ENCODE measurements at regions not wholly inside any gene's neighbourhood (a gene's known extent, or its start where the extent isn't known, plus 50 kb on each side); places are given as distances from the start of the nearest gene placed in this dataset.

GRCh38 chr3:87568331-87568730 lies 291.9 kb upstream of the POU1F1 start:
- H4K8ac ChIP-seq (ENCODE audit: low read length) = no peak overlapping the region
- no peak overlapping the region for H3K4me3 ChIP-seq (ENCODE audit: insufficient read depth in 1 of 2, low read depth in 1 of 2, low read length in 2 of 2)
- no peaks in the 10 kb centered on the region for H3K27me3 ChIP-seq (ENCODE audit: control insufficient read depth in 1 of 2, insufficient read depth in 1 of 2, low read length in 2 of 2)
- H2BK5ac ChIP-seq (ENCODE audit: low read depth, low read length, poor library complexity, severe bottlenecking) = no peak overlapping the region
- no peaks in the 10 kb centered on the region for H3K36me3 ChIP-seq (ENCODE audit: control insufficient read depth in 1 of 2, insufficient read depth in 2 of 2, low read depth in 1 of 2, low read length in 2 of 2)
- no peak overlapping the region for H3K14ac ChIP-seq (ENCODE audit: low read length in 2 of 2)
- no peaks in the 10 kb centered on the region for H3K4me1 ChIP-seq (ENCODE audit: control insufficient read depth, insufficient read depth, low read depth, low read length)
- no peak overlapping the region for H3K27ac ChIP-seq (ENCODE audit: low read length, poor library complexity, severe bottlenecking)
- no peak overlapping the region for H2AFZ ChIP-seq (ENCODE audit: low read depth, low read length)
- no peak overlapping the region for H3K23ac ChIP-seq (ENCODE audit: low read length in 2 of 2)
- H3K4ac ChIP-seq (ENCODE audit: low read depth in 1 of 2, low read length in 2 of 2) = no peak overlapping the region
- no peak overlapping the region for H4K91ac ChIP-seq (ENCODE audit: low read length)
- H2AK5ac ChIP-seq (ENCODE audit: low read length, severe bottlenecking) = no peak overlapping the region
- no peaks in the 10 kb centered on the region for H3K79me1 ChIP-seq (replicated peaks; ENCODE audit: low read length, poor library complexity, severe bottlenecking)
- no peak overlapping the region for H3K18ac ChIP-seq (ENCODE audit: low read depth in 1 of 2, low read length in 2 of 2)
- H2BK15ac ChIP-seq (ENCODE audit: low read depth, poor library complexity, severe bottlenecking) = no peak overlapping the region
- H3K9me3 ChIP-seq (ENCODE audit: control insufficient read depth, low read length) = no peaks in the 10 kb centered on the region
- no peak overlapping the region for H3K4me2 ChIP-seq (ENCODE audit: low read length, poor library complexity, severe bottlenecking)
- H2BK120ac ChIP-seq (ENCODE audit: low read depth, low read length) = no peak overlapping the region
- no peak overlapping the region for H3K9ac ChIP-seq (ENCODE audit: low read length)
- WGBS = 73% methylated on average over 1 of the region's 5 CpGs
- no peak for DNase-seq
- H2BK12ac ChIP-seq (ENCODE audit: low read length in 2 of 2) = no peak overlapping the region

GRCh38 chr3:87564438-87564837 lies 288.1 kb upstream of the POU1F1 start:
- H4K91ac ChIP-seq (ENCODE audit: low read length) = no peak overlapping the region
- H3K4me1 ChIP-seq (ENCODE audit: control insufficient read depth, insufficient read depth, low read depth, low read length) = no peaks in the 10 kb centered on the region
- H3K79me1 ChIP-seq (replicated peaks; ENCODE audit: low read length, poor library complexity, severe bottlenecking) = no peaks in the 10 kb centered on the region
- no peak overlapping the region for H2BK120ac ChIP-seq (ENCODE audit: low read depth, low read length)
- H3K27me3 ChIP-seq (ENCODE audit: control insufficient read depth in 1 of 2, insufficient read depth in 1 of 2, low read length in 2 of 2) = no peaks in the 10 kb centered on the region
- no peak overlapping the region for H3K9ac ChIP-seq (ENCODE audit: low read length)
- H2AFZ ChIP-seq (ENCODE audit: low read depth, low read length) = no peak overlapping the region
- no peaks in the 10 kb centered on the region for H3K9me3 ChIP-seq (ENCODE audit: control insufficient read depth, low read length)
- H3K4ac ChIP-seq (ENCODE audit: low read depth in 1 of 2, low read length in 2 of 2) = no peak overlapping the region
- no peak overlapping the region for H2BK12ac ChIP-seq (ENCODE audit: low read length in 2 of 2)
- H3K23ac ChIP-seq (ENCODE audit: low read length in 2 of 2) = no peak overlapping the region
- no peak overlapping the region for H3K27ac ChIP-seq (ENCODE audit: low read length, poor library complexity, severe bottlenecking)
- no peak overlapping the region for H3K14ac ChIP-seq (ENCODE audit: low read length in 2 of 2)
- H3K18ac ChIP-seq (ENCODE audit: low read depth in 1 of 2, low read length in 2 of 2) = no peak overlapping the region
- no peak overlapping the region for H2BK5ac ChIP-seq (ENCODE audit: low read depth, low read length, poor library complexity, severe bottlenecking)
- 100% methylated on average over 1 of the region's 1 CpG for WGBS
- H3K4me3 ChIP-seq (ENCODE audit: insufficient read depth in 1 of 2, low read depth in 1 of 2, low read length in 2 of 2) = no peak overlapping the region
- no peak overlapping the region for H4K8ac ChIP-seq (ENCODE audit: low read length)
- H3K36me3 ChIP-seq (ENCODE audit: control insufficient read depth in 1 of 2, insufficient read depth in 2 of 2, low read depth in 1 of 2, low read length in 2 of 2) = no peaks in the 10 kb centered on the region
- no peak for DNase-seq
- H2BK15ac ChIP-seq (ENCODE audit: low read depth, poor library complexity, severe bottlenecking) = no peak overlapping the region
- H3K4me2 ChIP-seq (ENCODE audit: low read length, poor library complexity, severe bottlenecking) = no peak overlapping the region
- H2AK5ac ChIP-seq (ENCODE audit: low read length, severe bottlenecking) = no peak overlapping the region

GRCh38 chr3:87563712-87564111 lies 287.3 kb upstream of the POU1F1 start:
- DNase-seq = no peak
- Histone ChIP-seq H3K4ac (ENCODE audit: low read depth in 1 of 2, low read length in 2 of 2) (no peak overlapping the region), H3K4me1 (ENCODE audit: control insufficient read depth, insufficient read depth, low read depth, low read length) (no peaks in the 10 kb centered on the region), H3K27ac (ENCODE audit: low read length, poor library complexity, severe bottlenecking) (no peak overlapping the region), H2BK120ac (ENCODE audit: low read depth, low read length) (no peak overlapping the region), H4K91ac (ENCODE audit: low read length) (no peak overlapping the region), H3K14ac (ENCODE audit: low read length in 2 of 2) (no peak overlapping the region), H3K36me3 (ENCODE audit: control insufficient read depth in 1 of 2, insufficient read depth in 2 of 2, low read depth in 1 of 2, low read length in 2 of 2) (no peaks in the 10 kb centered on the region), H3K4me3 (ENCODE audit: insufficient read depth in 1 of 2, low read depth in 1 of 2, low read length in 2 of 2) (no peak overlapping the region), H3K18ac (ENCODE audit: low read depth in 1 of 2, low read length in 2 of 2) (no peak overlapping the region), H3K9ac (ENCODE audit: low read length) (no peak overlapping the region), H3K27me3 (ENCODE audit: control insufficient read depth in 1 of 2, insufficient read depth in 1 of 2, low read length in 2 of 2) (no peaks in the 10 kb centered on the region), H3K23ac (ENCODE audit: low read length in 2 of 2) (no peak overlapping the region), H3K79me1 (replicated peaks; ENCODE audit: low read length, poor library complexity, severe bottlenecking) (no peaks in the 10 kb centered on the region), H3K4me2 (ENCODE audit: low read length, poor library complexity, severe bottlenecking) (no peak overlapping the region), H2AK5ac (ENCODE audit: low read length, severe bottlenecking) (no peak overlapping the region), H2BK15ac (ENCODE audit: low read depth, poor library complexity, severe bottlenecking) (no peak overlapping the region), H3K9me3 (ENCODE audit: control insufficient read depth, low read length) (no peaks in the 10 kb centered on the region), H2AFZ (ENCODE audit: low read depth, low read length) (no peak overlapping the region), H4K8ac (ENCODE audit: low read length) (no peak overlapping the region), H2BK12ac (ENCODE audit: low read length in 2 of 2) (no peak overlapping the region), H2BK5ac (ENCODE audit: low read depth, low read length, poor library complexity, severe bottlenecking) (no peak overlapping the region)
- 79% methylated on average over 3 of the region's 4 CpGs for WGBS

- no peak overlapping the region for H3K18ac ChIP-seq (ENCODE audit: low read depth in 1 of 2, low read length in 2 of 2)
- no peaks in the 10 kb centered on the region for H3K9me3 ChIP-seq (ENCODE audit: control insufficient read depth, low read length)
- no peaks in the 10 kb centered on the region for H3K27me3 ChIP-seq (ENCODE audit: control insufficient read depth in 1 of 2, insufficient read depth in 1 of 2, low read length in 2 of 2)
- no peak overlapping the region for H3K4me3 ChIP-seq (ENCODE audit: insufficient read depth in 1 of 2, low read depth in 1 of 2, low read length in 2 of 2)
- H2AFZ ChIP-seq (ENCODE audit: low read depth, low read length) = no peak overlapping the region
- no peak overlapping the region for H4K8ac ChIP-seq (ENCODE audit: low read length)
- no peaks in the 10 kb centered on the region for H3K79me1 ChIP-seq (replicated peaks; ENCODE audit: low read length, poor library complexity, severe bottlenecking)
- H3K23ac ChIP-seq (ENCODE audit: low read length in 2 of 2) = no peak overlapping the region
- no peak overlapping the region for H3K4ac ChIP-seq (ENCODE audit: low read depth in 1 of 2, low read length in 2 of 2)
- no peak overlapping the region for H3K9ac ChIP-seq (ENCODE audit: low read length)
- H4K91ac ChIP-seq (ENCODE audit: low read length) = no peak overlapping the region
- H3K4me1 ChIP-seq (ENCODE audit: control insufficient read depth, insufficient read depth, low read depth, low read length) = no peaks in the 10 kb centered on the region
- H3K27ac ChIP-seq (ENCODE audit: low read length, poor library complexity, severe bottlenecking) = no peak overlapping the region
- H2AK5ac ChIP-seq (ENCODE audit: low read length, severe bottlenecking) = no peak overlapping the region
- H2BK5ac ChIP-seq (ENCODE audit: low read depth, low read length, poor library complexity, severe bottlenecking) = no peak overlapping the region
- no peak overlapping the region for H3K4me2 ChIP-seq (ENCODE audit: low read length, poor library complexity, severe bottlenecking)
- WGBS = 44% methylated on average over 1 of the region's 3 CpGs
- H2BK120ac ChIP-seq (ENCODE audit: low read depth, low read length) = no peak overlapping the region
- no peak overlapping the region for H3K14ac ChIP-seq (ENCODE audit: low read length in 2 of 2)
- no peak for DNase-seq
- H2BK12ac ChIP-seq (ENCODE audit: low read length in 2 of 2) = no peak overlapping the region
- no peaks in the 10 kb centered on the region for H3K36me3 ChIP-seq (ENCODE audit: control insufficient read depth in 1 of 2, insufficient read depth in 2 of 2, low read depth in 1 of 2, low read length in 2 of 2)
- H2BK15ac ChIP-seq (ENCODE audit: low read depth, poor library complexity, severe bottlenecking) = no peak overlapping the region
Observed at GRCh38 chr3:87558492-87558891, 282.1 kb upstream of the POU1F1 start.
